ENCODE measurements at regions not wholly inside any gene's neighbourhood (a gene's known extent, or its start where the extent isn't known, plus 50 kb on each side); places are given as distances from the start of the nearest gene placed in this dataset.

DNA sequence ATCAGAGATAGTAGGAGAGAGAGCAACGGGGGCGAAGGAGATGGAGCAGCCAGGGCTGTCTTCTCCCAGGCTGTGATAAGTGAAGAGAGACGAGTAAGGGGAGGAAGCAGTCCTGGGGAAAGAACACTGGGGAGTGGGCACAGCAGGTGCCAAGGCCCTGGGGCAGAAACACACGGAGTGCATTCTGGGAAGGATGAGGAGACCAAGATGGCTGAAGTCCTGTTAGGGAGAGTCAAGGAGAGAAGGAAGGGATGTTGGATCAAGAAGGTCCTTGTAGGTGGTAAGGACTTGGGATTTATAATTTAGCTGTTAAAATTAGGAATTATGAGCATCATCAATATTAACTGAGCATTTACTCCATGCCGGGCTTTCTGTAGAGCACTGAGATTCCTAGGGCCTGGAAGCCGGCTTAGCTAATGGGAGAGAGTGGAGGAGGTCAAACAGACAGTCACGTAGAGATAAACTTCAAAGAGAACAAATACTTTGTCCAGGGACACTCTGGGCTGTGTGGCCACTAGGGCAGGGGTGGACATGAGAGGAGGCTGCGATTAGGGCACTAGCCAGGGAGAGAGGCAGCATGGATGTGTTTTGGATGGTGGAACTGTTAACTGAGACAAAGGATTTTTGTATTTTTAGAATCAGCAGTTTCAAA, 134.2 kb upstream of the PEG3 start (continued):
- TF ChIP-seq CBX5 (IDR thresholded peaks at IDR 0.05; ENCODE audit: low read depth, low read length) (no peak), ATF3 (IDR thresholded peaks at IDR 0.05; ENCODE audit: insufficient read depth, low read depth, low read length) (no peak), RXRA (IDR thresholded peaks at IDR 0.05; ENCODE audit: insufficient read depth, low read depth, low read length) (no peak), CREB1 (IDR thresholded peaks at IDR 0.05) (no peak), SP1 (IDR thresholded peaks at IDR 0.05; ENCODE audit: low read depth, low read length) (no peak), PHF8 (conservative IDR thresholded peaks at IDR 0.05; ENCODE audit: low read depth, low read length) (no peak)
